ENCODE measurements at regions not wholly inside any gene's neighbourhood (a gene's known extent, or its start where the extent isn't known, plus 50 kb on each side); places are given as distances from the start of the nearest gene placed in this dataset.

DNA sequence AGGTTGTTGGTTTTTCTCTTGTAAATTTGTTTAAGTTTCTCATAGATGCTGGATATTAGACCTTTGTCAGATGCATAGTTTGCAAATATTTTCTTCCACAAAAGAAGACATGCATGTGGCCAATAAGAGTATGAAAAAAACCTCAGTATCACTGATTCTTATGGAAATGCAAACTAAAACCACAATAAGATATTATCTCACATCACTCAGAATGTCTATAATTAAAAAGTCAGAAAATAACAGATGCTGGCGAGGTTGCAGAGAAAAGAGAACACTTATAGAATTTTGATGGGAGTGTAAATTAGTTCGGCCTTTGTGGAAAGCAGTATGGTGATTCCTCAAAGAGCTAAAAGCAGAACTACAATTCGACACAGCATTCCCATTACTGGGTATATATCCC lies 1355.6 kb downstream of the FAM133A start:
- no peak for DNase-seq (ENCODE audit: extremely low read depth, insufficient read length)
- TF ChIP-seq, protein P1, sequence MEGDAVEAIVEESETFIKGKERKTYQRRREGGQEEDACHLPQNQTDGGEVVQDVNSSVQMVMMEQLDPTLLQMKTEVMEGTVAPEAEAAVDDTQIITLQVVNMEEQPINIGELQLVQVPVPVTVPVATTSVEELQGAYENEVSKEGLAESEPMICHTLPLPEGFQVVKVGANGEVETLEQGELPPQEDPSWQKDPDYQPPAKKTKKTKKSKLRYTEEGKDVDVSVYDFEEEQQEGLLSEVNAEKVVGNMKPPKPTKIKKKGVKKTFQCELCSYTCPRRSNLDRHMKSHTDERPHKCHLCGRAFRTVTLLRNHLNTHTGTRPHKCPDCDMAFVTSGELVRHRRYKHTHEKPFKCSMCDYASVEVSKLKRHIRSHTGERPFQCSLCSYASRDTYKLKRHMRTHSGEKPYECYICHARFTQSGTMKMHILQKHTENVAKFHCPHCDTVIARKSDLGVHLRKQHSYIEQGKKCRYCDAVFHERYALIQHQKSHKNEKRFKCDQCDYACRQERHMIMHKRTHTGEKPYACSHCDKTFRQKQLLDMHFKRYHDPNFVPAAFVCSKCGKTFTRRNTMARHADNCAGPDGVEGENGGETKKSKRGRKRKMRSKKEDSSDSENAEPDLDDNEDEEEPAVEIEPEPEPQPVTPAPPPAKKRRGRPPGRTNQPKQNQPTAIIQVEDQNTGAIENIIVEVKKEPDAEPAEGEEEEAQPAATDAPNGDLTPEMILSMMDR (IDR thresholded peaks at IDR 0.05; ENCODE audit: insufficient read depth, low read length, poor library complexity, severe bottlenecking) = no peak
- H3K27me3 ChIP-seq (replicated peaks; ENCODE audit: control insufficient read depth, insufficient read depth, low read length) = no peaks in the 10 kb centered on the region
- H3K36me3 ChIP-seq (ENCODE audit: control insufficient read depth, insufficient read depth, low read length) = no peaks in the 10 kb centered on the region
- H3K4me3 ChIP-seq (replicated peaks; ENCODE audit: low read depth, low read length) = no peak overlapping the region

DNA sequence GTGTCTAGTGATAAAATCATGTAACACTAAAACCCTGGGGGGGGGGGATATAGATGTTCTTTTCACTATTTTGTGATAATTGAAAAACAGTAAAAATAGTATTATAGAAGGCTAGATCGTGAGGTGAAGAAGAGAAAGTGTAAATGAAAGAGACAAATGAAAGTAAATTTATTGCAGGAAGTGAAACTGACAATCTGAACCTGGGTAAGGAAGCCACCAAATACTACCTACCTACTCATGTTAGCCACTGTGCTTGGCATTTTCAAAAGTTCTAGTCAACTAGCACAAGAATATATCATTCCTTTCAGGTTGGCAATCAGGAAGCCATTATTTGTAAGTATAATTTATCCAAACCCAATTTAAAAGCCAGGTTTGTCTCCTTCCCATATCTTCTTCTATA lies 1366.1 kb downstream of the FAM133A start:
- Histone ChIP-seq H3K27me3 (replicated peaks; ENCODE audit: control insufficient read depth, insufficient read depth, low read length) (no peaks in the 10 kb centered on the region), H3K4me3 (replicated peaks; ENCODE audit: low read depth, low read length) (no peak overlapping the region), H3K36me3 (ENCODE audit: control insufficient read depth, insufficient read depth, low read length) (no peaks in the 10 kb centered on the region)
- no peak for DNase-seq (ENCODE audit: extremely low read depth, insufficient read length)
- TF ChIP-seq, protein P1 (IDR thresholded peaks at IDR 0.05; ENCODE audit: insufficient read depth, low read length, poor library complexity, severe bottlenecking) = no peak

DNA sequence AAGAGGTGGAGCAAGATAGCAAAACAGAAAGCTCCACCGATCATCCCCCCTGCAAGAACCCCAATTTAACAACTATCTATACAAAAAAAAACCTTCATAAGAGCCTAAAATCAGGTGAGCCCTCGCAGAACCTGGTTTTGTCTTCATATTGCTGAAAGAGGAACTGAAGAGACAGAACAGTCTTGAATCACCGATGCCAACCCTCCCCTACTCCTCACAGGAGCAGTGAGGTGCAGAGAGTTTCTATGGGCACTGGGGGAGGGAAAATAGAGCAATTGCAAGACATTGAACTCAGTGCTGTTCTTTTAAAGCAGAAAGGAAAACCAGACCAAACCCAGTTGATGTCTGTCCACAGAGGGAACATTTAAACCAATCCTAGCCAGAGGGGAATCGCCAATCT lies 1370.3 kb downstream of the FAM133A start:
- TF ChIP-seq, protein P1 (IDR thresholded peaks at IDR 0.05; ENCODE audit: insufficient read depth, low read length, poor library complexity, severe bottlenecking) = no peak
- no peak for DNase-seq (ENCODE audit: extremely low read depth, insufficient read length)
- Histone ChIP-seq H3K4me3 (replicated peaks; ENCODE audit: low read depth, low read length) (no peak overlapping the region), H3K36me3 (ENCODE audit: control insufficient read depth, insufficient read depth, low read length) (no peaks in the 10 kb centered on the region), H3K27me3 (replicated peaks; ENCODE audit: control insufficient read depth, insufficient read depth, low read length) (no peaks in the 10 kb centered on the region)

DNA sequence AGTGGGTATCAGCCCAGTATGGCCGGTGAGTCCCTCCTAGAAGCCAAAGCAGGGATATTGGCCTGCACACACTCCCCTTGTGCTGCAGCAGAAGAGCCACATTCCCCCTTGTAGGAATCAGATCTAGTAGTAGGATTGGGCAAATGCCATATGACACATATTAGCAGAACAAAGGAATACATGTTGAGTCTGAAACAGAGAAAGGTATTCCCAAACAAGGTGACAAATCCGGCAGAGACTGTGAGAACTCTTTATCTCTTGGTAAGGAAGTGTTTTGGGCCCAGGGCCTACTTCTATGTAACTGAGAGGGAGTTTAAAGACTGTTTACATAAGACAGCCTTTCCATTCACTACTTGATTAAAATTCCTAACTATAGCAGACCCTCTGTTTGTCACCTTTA lies 1382.0 kb downstream of the FAM133A start:
- Histone ChIP-seq H3K4me3 (replicated peaks; ENCODE audit: low read depth, low read length) (no peak overlapping the region), H3K36me3 (ENCODE audit: control insufficient read depth, insufficient read depth, low read length) (no peaks in the 10 kb centered on the region), H3K27me3 (replicated peaks; ENCODE audit: control insufficient read depth, insufficient read depth, low read length) (no peaks in the 10 kb centered on the region)
- DNase-seq (ENCODE audit: extremely low read depth, insufficient read length) = no peak
- TF ChIP-seq, protein P1 (IDR thresholded peaks at IDR 0.05; ENCODE audit: insufficient read depth, low read length, poor library complexity, severe bottlenecking) = no peak

DNA sequence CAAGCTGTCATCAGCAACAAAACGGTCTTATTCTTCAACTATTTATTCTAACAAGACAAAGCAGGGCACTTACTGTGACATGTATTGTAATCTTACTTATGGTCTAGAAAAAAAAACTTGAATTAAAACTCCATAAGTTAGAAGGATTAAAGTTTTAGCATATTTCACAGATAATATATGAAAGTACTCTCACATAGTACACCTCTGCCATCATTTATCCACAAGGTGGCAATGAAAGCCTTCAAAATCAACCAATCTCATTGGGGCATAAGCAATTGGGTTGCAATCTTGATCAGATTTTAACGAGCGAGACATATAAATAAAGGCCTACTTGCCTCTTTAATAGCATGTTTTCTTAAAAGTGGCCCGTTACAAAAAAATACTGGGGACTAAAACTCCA lies 1382.9 kb downstream of the FAM133A start:
- H3K4me3 ChIP-seq (replicated peaks; ENCODE audit: low read depth, low read length) = no peak overlapping the region
- no peaks in the 10 kb centered on the region for H3K27me3 ChIP-seq (replicated peaks; ENCODE audit: control insufficient read depth, insufficient read depth, low read length)
- TF ChIP-seq, protein P1 (IDR thresholded peaks at IDR 0.05; ENCODE audit: insufficient read depth, low read length, poor library complexity, severe bottlenecking) = no peak
- no peak for DNase-seq (ENCODE audit: extremely low read depth, insufficient read length)
- no peaks in the 10 kb centered on the region for H3K36me3 ChIP-seq (ENCODE audit: control insufficient read depth, insufficient read depth, low read length)

DNA sequence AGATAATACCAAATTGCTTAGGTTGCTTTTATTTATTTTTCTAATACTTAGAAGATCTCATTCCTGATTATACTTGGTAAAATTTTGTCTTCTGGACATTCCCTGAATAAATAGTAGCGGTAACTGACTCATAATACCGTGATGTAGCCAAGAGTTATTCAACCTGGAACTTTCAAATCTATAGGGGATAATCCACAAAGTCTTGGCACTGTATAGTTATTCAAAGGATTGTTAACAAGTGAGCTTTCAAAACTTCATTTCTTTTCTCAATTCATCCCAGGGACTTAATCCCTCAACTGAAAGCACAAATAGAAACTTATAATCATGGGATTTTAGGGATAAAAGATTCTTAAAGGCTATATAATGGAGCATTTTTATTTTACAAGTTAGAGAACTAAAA lies 1383.3 kb downstream of the FAM133A start:
- Histone ChIP-seq H3K36me3 (ENCODE audit: control insufficient read depth, insufficient read depth, low read length) (no peaks in the 10 kb centered on the region), H3K4me3 (replicated peaks; ENCODE audit: low read depth, low read length) (no peak overlapping the region), H3K27me3 (replicated peaks; ENCODE audit: control insufficient read depth, insufficient read depth, low read length) (no peaks in the 10 kb centered on the region)
- TF ChIP-seq, protein P1 (IDR thresholded peaks at IDR 0.05; ENCODE audit: insufficient read depth, low read length, poor library complexity, severe bottlenecking) = no peak
- no peak for DNase-seq (ENCODE audit: extremely low read depth, insufficient read length)

Data from GM06990 (cell line).